Natural killer cell (primary cell): ENCODE measurements at regions not wholly inside any gene's neighbourhood (a gene's known extent, or its start where the extent isn't known, plus 50 kb on each side); places are given as distances from the start of the nearest gene placed in this dataset.

Experiments used
- ATAC-seq, 3 donors: fragments of 150-1000 bp in 2 of 3; fragments of 200-7000 bp in 1 of 3; cut with Tn5 transposase; 1 replicate in 1 of 3; 2 replicates in 2 of 3; pipeline ENCODE4 v1.10.0; 2021; ENCODE audit warnings: mild to moderate bottlenecking in 2 of 3, moderate library complexity in 2 of 3
- DNase-seq, 2 donors: peaks; one replicate each; pipeline versions ENCODE4 v3.0.0 to v3.0.0-alpha.2; 2013 to 2021; ENCODE audit warnings: mixed read lengths in 1 of 2
- H3K27ac ChIP-seq: one replicate; pipeline ENCODE4 v1.5.1; 2013; ENCODE audit warnings: mild to moderate bottlenecking, low read length
- H3K27me3 ChIP-seq: one replicate; pipeline ENCODE4 v1.6.1; 2013; ENCODE audit warnings: low read length; ENCODE audit not compliant: control insufficient read depth, insufficient read depth
- H3K36me3 ChIP-seq: one replicate; pipeline ENCODE4 v1.6.1; 2013; ENCODE audit warnings: low read length; ENCODE audit not compliant: control insufficient read depth, insufficient read depth
- H3K4me1 ChIP-seq: one replicate; pipeline ENCODE4 v1.6.1; 2013; ENCODE audit warnings: low read length; ENCODE audit not compliant: control insufficient read depth, insufficient read depth
- H3K4me3 ChIP-seq: one replicate; pipeline ENCODE4 v1.5.1; 2013; ENCODE audit warnings: low read length
- H3K9me3 ChIP-seq: one replicate; pipeline ENCODE4 v1.6.1; 2013; ENCODE audit warnings: low read length; ENCODE audit not compliant: control insufficient read depth, insufficient read depth
- H3K27ac Mint-ChIP-seq, 2 donors: one replicate each; pipeline ENCODE4 v1.8.0; 2022; ENCODE audit warnings: mild to moderate bottlenecking in 2 of 2, mixed read lengths in 2 of 2, moderate library complexity in 1 of 2
- H3K27me3 Mint-ChIP-seq, 2 donors: one replicate each; pipeline ENCODE4 v1.8.0; 2022; ENCODE audit warnings: low read depth in 2 of 2, mixed read lengths in 2 of 2
- H3K36me3 Mint-ChIP-seq: one replicate; pipeline ENCODE4 v1.8.0; 2022; ENCODE audit warnings: mixed read lengths
- H3K4me1 Mint-ChIP-seq, 2 donors: one replicate each; pipeline ENCODE4 v1.8.0; 2022; ENCODE audit warnings: mixed read lengths in 2 of 2
- H3K4me3 Mint-ChIP-seq: one replicate; pipeline ENCODE4 v1.8.0; 2022; ENCODE audit warnings: mild to moderate bottlenecking, moderate library complexity, mixed read lengths
- H3K9me3 Mint-ChIP-seq, 2 donors: one replicate each; pipeline ENCODE4 v1.8.0; 2022; ENCODE audit warnings: mixed read lengths in 2 of 2
- CTCF ChIP-seq: fragments of 200-600 bp; IDR thresholded peaks from one replicate; pipeline ENCODE4 v1.8.0; 2022; ENCODE audit warnings: antibody characterized with exemption
- WGBS: methylation state at CpG from one replicate; pipeline ENCODE4 v1.1.7; 2013; ENCODE audit warnings: missing lambda C conversion rate; ENCODE audit not compliant: insufficient coverage; 5-methylcytosine and 5-hydroxymethylcytosine counted together
- intact Hi-C: fragments of 100-400 bp; cut with micrococcal nuclease; formaldehyde crosslinking; loops from one replicate; pipeline ENCODE4 v1.14.2; 2022

DNA sequence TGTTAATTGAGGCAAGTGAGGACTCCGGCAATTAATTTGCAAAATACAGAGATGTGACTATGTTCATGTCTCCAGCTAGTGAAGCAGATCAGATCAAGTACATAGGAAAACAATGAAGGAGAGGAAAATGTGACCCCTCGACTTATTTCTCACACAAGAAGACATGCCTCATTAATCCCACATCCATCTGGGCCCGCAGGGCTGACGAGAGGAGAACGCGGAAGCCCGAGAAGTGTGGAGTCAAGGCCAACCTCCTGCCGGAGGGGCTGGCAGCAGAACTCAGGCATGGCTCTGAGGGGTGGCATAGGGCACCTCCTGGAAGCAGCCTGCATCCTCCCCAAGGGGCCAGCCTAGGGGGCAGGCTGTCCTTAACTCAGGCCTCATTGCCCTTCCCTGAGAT, 54.4 kb downstream of the ZNF503 start:
- H3K36me3 Mint-ChIP-seq, result no peaks in the 10 kb centered on the region
- no peaks in the 10 kb centered on the region for H3K27me3 ChIP-seq
- TF ChIP-seq CTCF, result no peak
- H3K9me3 Mint-ChIP-seq, result no peaks in the 10 kb centered on the region
- ATAC-seq (no peak), DNase-seq (no peak)
- no peaks in the 10 kb centered on the region for H3K9me3 ChIP-seq
- H3K4me1 Mint-ChIP-seq, result no peaks in the 10 kb centered on the region
- no peak overlapping the region for H3K4me3 ChIP-seq
- WGBS, result 73% methylated on average over 8 of the region's 8 CpGs
- peaks cover 0 to 6% of the 10 kb centered on the region in 2 donors for H3K27me3 Mint-ChIP-seq
- no peaks in the 10 kb centered on the region for H3K36me3 ChIP-seq
- no peaks in the 10 kb centered on the region for H3K4me1 ChIP-seq
- intact Hi-C loops, result no loop called here
- no peak overlapping the region for H3K4me3 Mint-ChIP-seq
- no peak overlapping the region for H3K27ac Mint-ChIP-seq
- no peak overlapping the region for H3K27ac ChIP-seq

GRCh38 chr10:75345738-75346137, 55.8 kb downstream of the ZNF503 start:
- H3K36me3 ChIP-seq, result no peaks in the 10 kb centered on the region
- no peak overlapping the region for H3K4me3 ChIP-seq
- DNase-seq (no peak), ATAC-seq (peak in 1 of 3 donors; percentile 33)
- Mint-ChIP-seq H3K4me1 (no peaks in the 10 kb centered on the region), H3K9me3 (no peaks in the 10 kb centered on the region), H3K27me3 (peaks cover 0 to 4% of the 10 kb centered on the region in 2 donors), H3K36me3 (no peaks in the 10 kb centered on the region), H3K27ac (no peak overlapping the region), H3K4me3 (no peak overlapping the region)
- intact Hi-C loops, result no loop called here
- H3K4me1 ChIP-seq, result no peaks in the 10 kb centered on the region
- no peak overlapping the region for H3K27ac ChIP-seq
- 95% methylated on average over 6 of the region's 6 CpGs for WGBS
- no peaks in the 10 kb centered on the region for H3K27me3 ChIP-seq
- TF ChIP-seq CTCF, result no peak
- no peaks in the 10 kb centered on the region for H3K9me3 ChIP-seq

- Histone ChIP-seq H3K9me3 (no peaks in the 10 kb centered on the region), H3K36me3 (no peaks in the 10 kb centered on the region), H3K4me1 (no peaks in the 10 kb centered on the region), H3K27ac (no peak overlapping the region), H3K27me3 (no peaks in the 10 kb centered on the region), H3K4me3 (no peak overlapping the region)
- no peaks in the 10 kb centered on the region for H3K4me1 Mint-ChIP-seq
- peaks cover 0 to 4% of the 10 kb centered on the region in 2 donors for H3K27me3 Mint-ChIP-seq
- TF ChIP-seq CTCF, result no peak
- ATAC-seq (no peak), DNase-seq (no peak)
- WGBS, result 84% methylated on average over 5 of the region's 5 CpGs
- no peak overlapping the region for H3K4me3 Mint-ChIP-seq
- H3K9me3 Mint-ChIP-seq, result no peaks in the 10 kb centered on the region
- no peaks in the 10 kb centered on the region for H3K36me3 Mint-ChIP-seq
- intact Hi-C loops, result no loop called here
- no peak overlapping the region for H3K27ac Mint-ChIP-seq
These were observed 57.4 kb downstream of the ZNF503 start for GRCh38 chr10:75344170-75344569.

- no peaks in the 10 kb centered on the region for H3K9me3 ChIP-seq
- no peaks in the 10 kb centered on the region for H3K36me3 Mint-ChIP-seq
- 71% methylated on average over 5 of the region's 5 CpGs for WGBS
- peaks cover 0 to 4% of the 10 kb centered on the region in 2 donors for H3K27me3 Mint-ChIP-seq
- ATAC-seq, result no peak
- no peak overlapping the region for H3K27ac ChIP-seq
- H3K4me3 Mint-ChIP-seq, result no peak overlapping the region
- H3K9me3 Mint-ChIP-seq, result no peaks in the 10 kb centered on the region
- no peak overlapping the region for H3K27ac Mint-ChIP-seq
- H3K36me3 ChIP-seq, result no peaks in the 10 kb centered on the region
- H3K4me1 Mint-ChIP-seq, result no peaks in the 10 kb centered on the region
- no peak overlapping the region for H3K4me3 ChIP-seq
- DNase-seq, result no peak
- intact Hi-C loops, result no loop called here
- H3K4me1 ChIP-seq, result no peaks in the 10 kb centered on the region
- no peaks in the 10 kb centered on the region for H3K27me3 ChIP-seq
- no peak for TF ChIP-seq CTCF
These were observed 59.2 kb downstream of the ZNF503 start for GRCh38 chr10:75342397-75342796.
